IMR-90 (cell line): ENCODE measurements at regions not wholly inside any gene's neighbourhood (a gene's known extent, or its start where the extent isn't known, plus 50 kb on each side); places are given as distances from the start of the nearest gene placed in this dataset.

Experiments
- CEBPB ChIP-seq: IDR thresholded peaks from 2 replicates; pipeline ENCODE4 v1.6.1; 2012; ENCODE audit warnings: low read depth, low read length, improper control_type of control experiment
- CHD1 ChIP-seq: IDR thresholded peaks from 2 replicates; pipeline ENCODE4 v1.6.1; 2012; ENCODE audit warnings: low read depth, low read length, improper control_type of control experiment
- CTCF ChIP-seq: conservative IDR thresholded peaks from 2 replicates; pipeline ENCODE4 v1.5.1; 2012; ENCODE audit warnings: mild to moderate bottlenecking, low read depth, low read length, improper control_type of control experiment
- ELK1 ChIP-seq: fragments of 150-350 bp; IDR thresholded peaks from 2 replicates; pipeline ENCODE4 v1.6.1; 2016; ENCODE audit warnings: low read depth, mild to moderate bottlenecking, low read length, moderate library complexity, borderline replicate concordance
- MAZ ChIP-seq: IDR thresholded peaks from 2 replicates; pipeline ENCODE4 v1.6.1; 2012; ENCODE audit warnings: low read depth, mild to moderate bottlenecking, low read length, improper control_type of control experiment, moderate library complexity, borderline replicate concordance
- MXI1 ChIP-seq: IDR thresholded peaks from 2 replicates; pipeline ENCODE4 v1.6.1; 2012; ENCODE audit warnings: low read depth, mild to moderate bottlenecking, low read length, moderate library complexity, borderline replicate concordance
- POLR2A ChIP-seq: IDR thresholded peaks from 2 replicates; pipeline ENCODE4 v1.6.1; 2012; ENCODE audit warnings: mild to moderate bottlenecking, low read depth, low read length
- RAD21 ChIP-seq: IDR thresholded peaks from 2 replicates; pipeline ENCODE4 v1.6.1; 2012; ENCODE audit warnings: low read length, improper control_type of control experiment
- RFX5 ChIP-seq: IDR thresholded peaks from 2 replicates; pipeline ENCODE4 v1.8.0; 2012; ENCODE audit warnings: low read depth, mild to moderate bottlenecking, low read length, moderate library complexity
- SMC3 ChIP-seq: fragments of 150-350 bp; IDR thresholded peaks from 2 replicates; pipeline ENCODE4 v1.6.1; 2016; ENCODE audit warnings: low read depth, mild to moderate bottlenecking, antibody characterized with exemption, low read length, moderate library complexity
- USF2 ChIP-seq: fragments of 150-350 bp; IDR thresholded peaks from 2 replicates; pipeline ENCODE4 v1.6.1; 2017; ENCODE audit warnings: mild to moderate bottlenecking, antibody characterized with exemption, low read length, low read depth

GRCh38 chr5:4220016-4220415, 624.4 kb downstream of the IRX1 start:
- TF ChIP-seq CTCF (no peak), POLR2A (no peak), ELK1 (no peak), RAD21 (no peak), CHD1 (no peak), CEBPB (no peak), SMC3 (no peak), USF2 (no peak), MAZ (no peak), RFX5 (no peak), MXI1 (no peak)
